Caki2 (cell line): ENCODE measurements at regions not wholly inside any gene's neighbourhood (a gene's known extent, or its start where the extent isn't known, plus 50 kb on each side); places are given as distances from the start of the nearest gene placed in this dataset.

Experiments
- DNase-seq: peaks from one replicate; pipeline ENCODE4 v3.0.0-alpha.2; 2015; ENCODE audit warnings: low read depth
- in situ Hi-C: cut with HindIII; loops from 2 replicates; pipeline ENCODE4 v1.10.0; 2016; ENCODE audit warnings: low sequenced_read_pairs, low pct_unique_long_range_greater_than_20kb, mixed read lengths

- in situ Hi-C loops, result no loop called here
- DNase-seq, result peak; percentile 58
These were observed 767.3 kb upstream of the ADAMTS5 start for GRCh38 chr21:27734146-27734545.

GRCh38 chr21:27725916-27726315 is 759.0 kb upstream of the ADAMTS5 start:
- DNase-seq, result no peak
- in situ Hi-C loops, result no loop called here

DNA sequence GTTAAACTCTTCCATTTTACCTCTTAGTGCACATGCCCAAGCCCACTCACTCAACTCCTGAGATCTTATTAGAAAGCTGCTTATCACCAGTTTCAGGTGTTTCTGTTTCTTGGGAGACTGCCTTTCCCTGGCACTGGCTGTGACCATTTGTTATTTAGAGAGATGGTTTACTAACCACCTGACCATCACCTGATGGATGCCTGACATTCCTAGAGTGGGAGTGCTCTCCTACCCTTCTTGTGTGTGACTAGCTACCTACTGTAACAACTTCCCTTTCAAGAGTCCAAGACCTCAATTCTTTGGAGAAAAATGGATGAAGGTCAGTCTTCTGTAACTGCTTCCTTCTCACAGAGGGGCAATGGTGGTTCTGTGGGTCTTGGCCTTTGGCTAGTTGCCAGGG is 755.2 kb upstream of the ADAMTS5 start:
- in situ Hi-C loops, result no loop called here

DNA sequence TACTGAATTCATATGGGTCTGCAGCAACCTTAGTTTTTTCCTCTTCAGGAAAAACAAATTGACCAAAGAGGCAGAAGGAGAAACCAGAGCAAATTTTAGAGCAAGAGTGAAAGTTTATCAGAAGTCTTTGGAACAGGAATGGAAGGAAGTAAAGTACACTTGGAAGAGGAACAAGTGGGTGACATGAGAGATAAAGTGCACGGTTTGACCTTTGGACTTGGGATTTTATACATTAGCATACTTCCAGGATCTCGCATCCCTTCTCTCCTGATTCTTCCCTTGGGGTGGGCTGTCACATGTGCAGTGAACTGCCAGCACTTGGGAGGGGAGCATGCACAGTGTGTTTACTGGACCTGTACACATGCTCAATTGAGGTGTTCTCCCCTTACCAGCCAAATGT is 754.8 kb upstream of the ADAMTS5 start:
- in situ Hi-C loops, result no loop called here
- no peak for DNase-seq

More for the DNA sequence above, 755.2 kb upstream of the ADAMTS5 start:
- DNase-seq, result peak; percentile 72

GRCh38 chr21:27719226-27719625 is 752.3 kb upstream of the ADAMTS5 start:
- in situ Hi-C loops, result no loop called here

GRCh38 chr21:27715131-27715530 is 748.2 kb upstream of the ADAMTS5 start:
- in situ Hi-C loops, result no loop called here
- DNase-seq, result no peak

More at GRCh38 chr21:27719226-27719625, 752.3 kb upstream of the ADAMTS5 start:
- no peak for DNase-seq

GRCh38 chr21:27713154-27714109 is 746.5 kb upstream of the ADAMTS5 start:
- in situ Hi-C loops, result no loop called here

DNA sequence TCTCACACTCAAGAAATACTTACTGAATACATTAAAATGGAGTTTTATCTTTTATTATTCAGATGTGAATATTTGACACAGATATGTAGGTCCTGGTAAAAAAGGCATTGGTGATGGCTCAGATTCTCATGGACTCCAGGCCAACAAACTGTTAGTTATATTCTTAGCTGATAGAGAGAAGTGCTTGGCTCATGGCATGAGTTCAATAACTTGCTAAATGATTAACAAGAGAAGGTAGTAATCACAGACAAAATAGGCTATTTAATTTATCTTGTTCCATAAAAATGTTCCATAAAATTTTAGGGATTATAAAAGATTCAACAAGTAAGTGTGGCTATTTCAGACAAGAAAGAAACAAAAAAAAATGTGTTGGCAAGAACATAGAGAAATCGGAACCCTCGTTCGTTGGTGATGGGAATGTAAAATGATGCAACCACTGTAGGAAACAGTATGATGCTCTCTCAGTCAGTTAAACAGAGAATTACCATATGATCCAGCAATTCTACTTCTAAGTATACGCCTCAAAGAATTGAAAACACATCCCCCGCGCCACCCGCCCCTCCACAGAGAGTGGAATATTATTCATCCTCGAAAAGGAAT is 737.8 kb upstream of the ADAMTS5 start:
- no peak for DNase-seq
- in situ Hi-C loops, result no loop called here

More at GRCh38 chr21:27713154-27714109, 746.5 kb upstream of the ADAMTS5 start:
- no peak for DNase-seq

DNA sequence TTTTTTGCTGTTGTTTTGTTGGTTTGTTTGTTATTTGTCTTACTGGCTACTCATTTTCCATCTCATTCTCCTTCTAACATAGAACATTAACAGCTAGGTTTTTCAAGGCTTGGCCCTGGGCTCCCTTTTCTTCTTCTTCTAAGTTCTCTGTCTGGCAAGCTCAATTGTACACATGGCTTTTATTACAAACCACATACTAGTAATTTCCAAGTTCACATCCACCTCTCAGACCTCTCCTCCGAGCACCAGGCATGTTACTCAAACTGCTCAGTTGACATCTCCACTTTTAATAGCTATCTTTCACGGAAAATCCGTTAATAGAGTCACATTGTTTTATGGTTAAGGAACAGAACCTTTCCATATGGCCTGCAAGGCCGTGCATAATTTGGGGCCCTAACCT is 736.9 kb upstream of the ADAMTS5 start:
- no peak for DNase-seq
- in situ Hi-C loops, result no loop called here

GRCh38 chr21:27700974-27701614 is 734.2 kb upstream of the ADAMTS5 start:
- peak; percentile 77 for DNase-seq
- in situ Hi-C loops, result no loop called here

DNA sequence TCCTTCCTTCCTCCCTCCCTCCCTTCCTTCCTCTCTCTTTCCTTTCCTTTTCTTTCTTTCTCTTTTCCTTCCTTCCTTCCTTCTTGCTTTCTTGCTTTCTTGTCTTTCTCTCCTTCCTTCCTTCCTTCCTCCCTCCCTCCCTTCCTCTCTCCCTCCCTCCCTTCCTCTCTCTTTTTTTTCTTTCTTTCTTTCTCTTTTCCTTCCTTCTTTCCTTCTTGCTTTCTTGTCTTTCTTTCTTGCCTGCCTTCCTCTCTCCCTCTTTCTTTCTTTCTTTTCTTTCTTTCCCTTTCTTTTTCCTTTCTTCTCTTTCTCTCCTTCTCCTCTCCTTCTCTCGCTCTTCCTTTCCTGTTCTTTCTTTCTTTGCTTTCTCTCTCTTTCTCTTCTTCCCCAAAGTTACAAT is 728.4 kb upstream of the ADAMTS5 start:
- in situ Hi-C loops, result no loop called here

GRCh38 chr21:27694667-27695066 is 727.8 kb upstream of the ADAMTS5 start:
- in situ Hi-C loops, result no loop called here
- DNase-seq, result no peak

More for the DNA sequence above, 728.4 kb upstream of the ADAMTS5 start:
- no peak for DNase-seq

GRCh38 chr21:27693376-27693775 is 726.5 kb upstream of the ADAMTS5 start:
- peak; percentile 17 for DNase-seq
- in situ Hi-C loops, result no loop called here

DNA sequence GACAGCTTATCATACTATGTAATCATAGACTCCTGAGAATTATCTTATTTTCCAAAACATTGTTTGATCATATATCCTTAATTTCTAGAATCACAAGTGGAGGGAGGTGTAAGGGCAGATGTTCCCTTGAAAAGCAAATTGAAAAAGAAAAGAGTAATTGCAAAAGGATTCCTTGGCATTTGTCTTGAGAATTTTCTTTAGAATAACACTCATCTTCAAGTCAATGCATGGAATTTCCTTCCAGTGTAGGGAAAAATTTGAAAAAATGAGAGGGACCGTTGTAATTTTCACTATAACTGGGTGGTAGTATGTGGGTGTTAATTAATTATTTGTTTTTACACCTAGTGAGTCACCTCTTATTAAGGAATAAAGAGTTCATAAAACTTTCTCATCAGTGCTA is 724.6 kb upstream of the ADAMTS5 start:
- in situ Hi-C loops, result no loop called here

DNA sequence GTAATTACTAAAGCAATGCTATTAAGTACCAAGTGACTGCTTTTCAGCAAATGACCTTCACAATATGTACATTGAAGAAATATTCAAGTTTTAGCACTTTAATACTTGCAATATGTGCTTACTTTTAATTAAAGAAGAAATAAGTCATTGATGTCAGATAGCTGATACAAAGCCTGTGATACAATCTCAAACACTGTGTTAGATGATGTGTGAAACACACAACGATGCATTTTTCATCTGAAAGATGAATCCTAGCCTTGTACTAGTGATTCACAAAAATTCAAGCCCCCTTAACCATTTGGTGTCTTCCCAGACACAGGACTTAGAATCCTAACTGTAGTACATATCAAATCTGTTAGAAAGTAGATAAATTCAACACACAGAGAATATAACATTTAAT is 724.1 kb upstream of the ADAMTS5 start:
- in situ Hi-C loops, result no loop called here

More for the DNA sequence above, 724.6 kb upstream of the ADAMTS5 start:
- no peak for DNase-seq

DNA sequence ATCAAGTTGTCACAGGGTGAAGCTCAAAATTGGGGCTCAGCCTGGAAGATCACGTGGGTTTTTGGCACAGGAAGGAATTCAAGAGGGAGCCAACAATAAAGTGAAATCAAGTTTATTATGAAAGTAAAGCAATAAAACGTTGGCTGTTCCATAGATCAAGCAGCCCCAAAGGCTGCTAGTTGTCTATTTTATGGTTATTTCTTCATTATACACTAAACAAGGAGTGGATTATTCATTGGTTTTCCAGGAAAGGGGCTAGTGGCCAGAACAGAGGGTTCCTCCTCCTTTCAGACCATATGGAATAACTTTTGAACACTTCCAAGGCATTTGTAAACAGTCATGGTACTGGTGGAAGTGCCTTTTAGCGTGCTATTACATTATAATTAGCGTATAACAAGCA is 723.5 kb upstream of the ADAMTS5 start:
- in situ Hi-C loops, result no loop called here

More for the DNA sequence above, 724.1 kb upstream of the ADAMTS5 start:
- no peak for DNase-seq

GRCh38 chr21:27688773-27689172 is 721.9 kb upstream of the ADAMTS5 start:
- DNase-seq, result no peak
- in situ Hi-C loops, result no loop called here

More for the DNA sequence above, 723.5 kb upstream of the ADAMTS5 start:
- DNase-seq, result no peak

- in situ Hi-C loops, result no loop called here
- no peak for DNase-seq
These were observed 716.4 kb upstream of the ADAMTS5 start for GRCh38 chr21:27683292-27683691.

- in situ Hi-C loops, result no loop called here
- DNase-seq, result no peak
These were observed 715.0 kb upstream of the ADAMTS5 start for GRCh38 chr21:27681841-27682240.
